HCT116 (cell line): ENCODE measurements at regions not wholly inside any gene's neighbourhood (a gene's known extent, or its start where the extent isn't known, plus 50 kb on each side); places are given as distances from the start of the nearest gene placed in this dataset.

ENCODE experiments used
- ATAC-seq: fragments of 200-7000 bp; cut with Tn5 transposase; 2 replicates; pipeline ENCODE4 v1.9.1; 2020; ENCODE audit warnings: mild to moderate bottlenecking, moderate library complexity
- BruUV-seq: library from RNA; stranded (reverse); fragments of 400-500 nt; replicated peaks from 2 replicates; lab custom pipeline; 2021; lab: Mats Ljungman, UMichigan
- CTCF ChIA-PET: fragments of 300-600 bp; sonication (Branson Sonifier 250); formaldehyde crosslinking; loops from one replicate; lab custom pipeline; 2021; ENCODE audit warnings: antibody characterized with exemption; lab: Charles Lee
- POLR2A ChIA-PET: fragments of 300-600, 350-600 bp; sonication (Branson Sonifier 250); formaldehyde crosslinking; loops from one replicate; lab custom pipeline; 2021; ENCODE audit warnings: antibody characterized with exemption; lab: Charles Lee
- RAD21 ChIA-PET, 2 experiments: fragments of 300-600 bp; sonication (Branson Sonifier 250); formaldehyde crosslinking; loops; one replicate each; lab custom pipeline; 2023; ENCODE audit warnings: low total read pairs in 2 of 2; ENCODE audit not compliant: uncharacterized antibody in 2 of 2, unreplicated experiment in 2 of 2, low non-redundant PET in 1 of 2; lab: Charles Lee
- DNase-seq: peaks from one replicate; pipeline ENCODE4 v3.0.0-alpha.2; 2010; ENCODE audit warnings: low read depth, low spot score
- H2AFZ ChIP-seq: fragments of 200-600 bp; shearing (Covaris generic), sonication (generic); 2 replicates; pipeline ENCODE4 v1.6.1; 2017; ENCODE audit warnings: low read depth, mixed run types, mixed read lengths, antibody characterized with exemption, low read length; ENCODE audit not compliant: poor library complexity, severe bottlenecking
- H3K27ac ChIP-seq: 2 replicates; pipeline ENCODE4 v1.5.1; 2012; ENCODE audit warnings: low read depth, low read length
- H3K27me3 ChIP-seq: fragments of 200-600 bp; sonication (generic); 2 replicates; pipeline ENCODE4 v1.6.1; 2016; ENCODE audit warnings: mixed run types, low read length, mixed read lengths; ENCODE audit not compliant: insufficient read depth
- H3K36me3 ChIP-seq, 2 experiments: fragments of 200-500 bp in 1 of 2; fragments of 200-600 bp in 1 of 2; sonication (Bioruptor generic) in 1 of 2; sonication (generic) in 1 of 2; 2 replicates each; pipeline versions ENCODE4 v1.5.1 to v1.6.1; 2014 to 2016; ENCODE audit warnings: low read length in 2 of 2, inconsistent platforms in 1 of 2, mixed read lengths in 1 of 2, mixed run types in 1 of 2; ENCODE audit not compliant: insufficient read depth in 2 of 2, control insufficient read depth in 1 of 2
- H3K4me1 ChIP-seq, 2 experiments: fragments of 200-600 bp in 1 of 2; sonication (generic) in 1 of 2; 2 replicates each; pipeline versions ENCODE4 v1.5.1 to v1.6.1; 2012 to 2017; ENCODE audit warnings: low read length in 2 of 2, inconsistent platforms in 1 of 2, mild to moderate bottlenecking in 1 of 2, mixed read lengths in 1 of 2, mixed run types in 1 of 2, moderate library complexity in 1 of 2; ENCODE audit not compliant: insufficient read depth in 2 of 2, control insufficient read depth in 1 of 2
- H3K4me2 ChIP-seq: fragments of 200-600 bp; sonication (generic); 2 replicates; pipeline ENCODE4 v1.6.1; 2017; ENCODE audit warnings: mixed run types, low read length, mixed read lengths
- H3K4me3 ChIP-seq, 2 experiments: fragments of 200-600 bp in 1 of 2; sonication (generic) in 1 of 2; replicated peaks in 1 of 2; 2 replicates each; pipeline ENCODE4 v1.5.1; 2011 to 2016; ENCODE audit warnings: low read length in 2 of 2, control low read depth in 1 of 2, low read depth in 1 of 2, mild to moderate bottlenecking in 1 of 2, mixed read lengths in 1 of 2, mixed run types in 1 of 2
- H3K79me2 ChIP-seq: fragments of 200-600 bp; sonication (generic); 2 replicates; pipeline ENCODE4 v1.6.1; 2017; ENCODE audit warnings: mild to moderate bottlenecking, mixed run types, low read length, moderate library complexity, mixed read lengths; ENCODE audit not compliant: insufficient read depth
- H3K9ac ChIP-seq: fragments of 200-600 bp; sonication (generic); 2 replicates; pipeline ENCODE4 v1.6.1; 2016; ENCODE audit warnings: low read length, mixed read lengths
- H3K9me2 ChIP-seq: fragments of 200-600 bp; sonication (generic), shearing (Covaris generic); 2 replicates; pipeline ENCODE4 v1.6.1; 2017; ENCODE audit warnings: mixed run types, mild to moderate bottlenecking, moderate library complexity; ENCODE audit not compliant: insufficient read depth
- H3K9me3 ChIP-seq, 2 experiments: fragments of 200-500 bp in 1 of 2; fragments of 200-600 bp in 1 of 2; sonication (Bioruptor generic) in 1 of 2; sonication (generic) in 1 of 2; 2 replicates each; pipeline ENCODE4 v1.6.1; 2014 to 2017; ENCODE audit warnings: low read length in 2 of 2, mixed read lengths in 2 of 2, inconsistent platforms in 1 of 2, low read depth in 1 of 2, mild to moderate bottlenecking in 1 of 2, mixed run types in 1 of 2, moderate library complexity in 1 of 2; ENCODE audit not compliant: control insufficient read depth in 1 of 2, insufficient read depth in 1 of 2
- H4K20me1 ChIP-seq: fragments of 200-600 bp; sonication (generic), shearing (Covaris generic); 2 replicates; pipeline ENCODE4 v1.6.1; 2017; ENCODE audit warnings: mixed run types, mild to moderate bottlenecking, moderate library complexity; ENCODE audit not compliant: insufficient read depth
- CBX3 ChIP-seq: IDR thresholded peaks from 2 replicates; pipeline ENCODE4 v1.6.1; 2012; ENCODE audit warnings: low read depth
- FOSL1 ChIP-seq: IDR thresholded peaks from 2 replicates; pipeline ENCODE4 v1.6.1; 2012; ENCODE audit warnings: low read depth
- REST ChIP-seq: IDR thresholded peaks from 2 replicates; pipeline ENCODE4 v1.6.1; 2012; ENCODE audit warnings: low read depth
- SRF ChIP-seq: IDR thresholded peaks from 2 replicates; pipeline ENCODE4 v1.6.1; 2012; ENCODE audit warnings: low read depth
- ZBTB33 ChIP-seq: IDR thresholded peaks from 2 replicates; pipeline ENCODE4 v1.6.1; 2011; ENCODE audit warnings: mild to moderate bottlenecking, low read length, moderate library complexity; ENCODE audit not compliant: insufficient replicate concordance; ENCODE audit errors: extremely low read depth
- ZFX ChIP-seq: fragments of 450-650 bp; IDR thresholded peaks from 2 replicates; pipeline ENCODE4 v1.6.1; 2017
- ZNF274 ChIP-seq: fragments of 200-500 bp; sonication (Bioruptor generic); IDR thresholded peaks from 2 replicates; pipeline ENCODE4 v1.6.1; 2014; ENCODE audit warnings: mild to moderate bottlenecking, low read depth, low read length, inconsistent platforms
- intact Hi-C: fragments of 100-400 bp; cut with micrococcal nuclease; formaldehyde crosslinking; loops from 2 replicates; pipeline ENCODE4 v1.10.0; 2022

GRCh38 chr5:111649516-111649915 is 107.5 kb downstream of the NREP start:
- H3K27ac ChIP-seq, result no peak overlapping the region
- no peak overlapping the region for H3K4me2 ChIP-seq
- H3K9ac ChIP-seq, result no peak overlapping the region
- H3K79me2 ChIP-seq, result no peaks in the 10 kb centered on the region
- ChIA-PET POLR2A (no interaction called here), RAD21 (no interaction called here), CTCF (no interaction called here)
- intact Hi-C loops, result no loop called here
- no peak overlapping the region for H2AFZ ChIP-seq
- TF ChIP-seq ZFX (no peak), ZBTB33 (no peak), FOSL1 (no peak), ZNF274 (no peak), SRF (no peak), REST (no peak), CBX3 (no peak)
- no peak overlapping the region for H3K4me3 ChIP-seq
- H3K36me3 ChIP-seq, result no peaks in the 10 kb centered on the region
- H3K9me2 ChIP-seq, result no peaks in the 10 kb centered on the region
- H3K4me1 ChIP-seq, result no peaks in the 10 kb centered on the region
- no peak for ATAC-seq
- no peaks in the 10 kb centered on the region for H3K9me3 ChIP-seq
- peaks cover 12% of the 10 kb centered on the region; the same call in 1 of the 2 replicates for H3K27me3 ChIP-seq
- no peaks in the 10 kb centered on the region for H4K20me1 ChIP-seq
- BruUV-seq, result no TSS peak
- DNase-seq, result no peak
